Heart left ventricle (tissue), 16 donors: ENCODE measurements at regions not wholly inside any gene's neighbourhood (a gene's known extent, or its start where the extent isn't known, plus 50 kb on each side); places are given as distances from the start of the nearest gene placed in this dataset.
"Not testable (repeated sequence)": the region's sequence is repeated elsewhere in the genome, so short reads cannot be mapped to it uniquely, and the experiment has no call there.

Experiments
- ATAC-seq, 4 donors: fragments of 200-7000 bp; cut with Tn5 transposase; one replicate each; pipeline ENCODE4 v1.9.1; 2020 to 2022; ENCODE audit warnings: moderate library complexity in 4 of 4, mild to moderate bottlenecking in 3 of 4, moderate number of reproducible peaks in 1 of 4
- DNase-seq, 5 donors: peaks; one replicate each; pipeline ENCODE4 v3.0.0-alpha.2; 2020
- H3K27ac ChIP-seq, 12 donors: fragments of 200-600 bp; sonication (generic) in 4 of 12; one replicate each; pipeline versions ENCODE4 v1.5.0 to v1.8.0; 2016 to 2022; ENCODE audit warnings: mild to moderate bottlenecking in 2 of 12
- H3K27me3 ChIP-seq, 9 donors: fragments of 200-600 bp; sonication (generic) in 2 of 9; one replicate each; pipeline versions ENCODE4 v1.5.1 to v1.8.0; 2016 to 2022; ENCODE audit warnings: mild to moderate bottlenecking in 3 of 9
- H3K36me3 ChIP-seq, 9 donors: fragments of 200-600 bp; sonication (generic) in 2 of 9; one replicate each; pipeline versions ENCODE4 v1.5.0 to v1.8.0; 2018 to 2022; ENCODE audit warnings: mild to moderate bottlenecking in 2 of 9
- H3K4me1 ChIP-seq, 12 donors: fragments of 200-600 bp; sonication (generic) in 4 of 12; one replicate each; pipeline versions ENCODE4 v1.5.0 to v1.8.0; 2016 to 2022; ENCODE audit warnings: mild to moderate bottlenecking in 3 of 12
- H3K4me3 ChIP-seq, 12 donors: fragments of 200-600 bp; sonication (generic) in 4 of 12; one replicate each; pipeline versions ENCODE4 v1.5.0 to v1.8.0; 2017 to 2022; ENCODE audit warnings: mild to moderate bottlenecking in 9 of 12, moderate library complexity in 4 of 12
- H3K9me3 ChIP-seq, 12 donors: fragments of 200-600 bp; sonication (generic) in 4 of 12; one replicate each; pipeline versions ENCODE4 v1.5.0 to v1.8.0; 2016 to 2022; ENCODE audit warnings: mild to moderate bottlenecking in 1 of 12
- CTCF ChIP-seq, 12 donors: fragments of 200-600 bp; sonication (generic) in 4 of 12; IDR thresholded peaks; one replicate each; pipeline versions ENCODE4 v1.5.0 to v1.8.0; 2018 to 2022; ENCODE audit warnings: antibody characterized with exemption in 12 of 12, mild to moderate bottlenecking in 5 of 12
- POLR2A ChIP-seq, 2 donors: fragments of 450-650 bp; IDR thresholded peaks; one replicate each; pipeline ENCODE4 v1.6.1; 2017; ENCODE audit warnings: antibody characterized with exemption in 2 of 2, mild to moderate bottlenecking in 2 of 2, moderate library complexity in 2 of 2
- WGBS, 4 donors: extraction: QIAGEN DNeasy Blood & Tissue Kit in 2 of 4; methylation state at CpG; one replicate each; pipeline versions ENCODE4 v1.1.5 to v1.1.7; 2013 to 2018; 5-methylcytosine and 5-hydroxymethylcytosine counted together
- intact Hi-C, 10 donors: fragments of 100-400 bp; cut with DNase I; formaldehyde crosslinking; loops; one replicate each; pipeline versions ENCODE4 v1.11.1 to v1.14.2; 2022
- donor health status: ischemic (EF 13 %, LVEDD 7.1; RV severe dilation, severe dysfunction).
- donor health status: healthy with polysubstance abuse.
- donor health status: DM: no; HTN: yes; CAD: no.
- donor health status: DM: no; HTN: no; CAD: no.
- donor health status: ischemic (EF 25% LVEDD 6.9; RV normal size, moderate dysfunction).
- donor health status: ischemic (EF 25% LVEDD 5.7; RV mildly dilated, moderate dysfunction).
- donor health status: healthy.
- donor health status: DM: yes; HTN: yes; CAD: no.
- donor health status: ischemic (EF 35%, LVEDD 5.7; RV mildly dilated, moderate dysfunction).
- donor health status: nonischemic (EF 11% LVEDD 7.7; RV severe dilation, severe dysfunction).
- donor health status: DM: yes; HTN: yes; CAD: no.
- donor health status: PGD.
- donor health status: ischemic (EF 29% LVEDD 5.4; RV normal size, mild dysfunction).
- donor health status: nonischemic (EF 23%, LVEDD 6.1; RV moderate dilation, normal function).

- intact Hi-C loops, result no loop called here
- DNase-seq (no peak), ATAC-seq (no peak)
- no peak for TF ChIP-seq CTCF (IDR thresholded peaks at IDR 0.05)
- no peak for TF ChIP-seq POLR2A (IDR thresholded peaks at IDR 0.05)
- Histone ChIP-seq H3K27me3 (no peaks in the 10 kb centered on the region), H3K27ac (no peak overlapping the region), H3K9me3 (no peaks in the 10 kb centered on the region), H3K36me3 (no peaks in the 10 kb centered on the region), H3K4me1 (no peaks in the 10 kb centered on the region), H3K4me3 (no peak overlapping the region)
These were observed 732.1 kb downstream of the MAT2B start for GRCh38 chr5:164237486-164237885.

GRCh38 chr5:164251781-164252180 is 746.4 kb downstream of the MAT2B start:
- H3K4me3 ChIP-seq, intact Hi-C loops, H3K9me3 ChIP-seq, DNase-seq, H3K27ac ChIP-seq, H3K36me3 ChIP-seq, H3K4me1 ChIP-seq, ATAC-seq, H3K27me3 ChIP-seq: not testable (repeated sequence)

- 88 to 95% (median 88%) methylated on average over 3 of the region's 3 CpGs for WGBS, 4 donors
- DNase-seq (no peak), ATAC-seq (no peak)
- Histone ChIP-seq H3K4me3 (no peak overlapping the region), H3K4me1 (no peaks in the 10 kb centered on the region), H3K36me3 (no peaks in the 10 kb centered on the region), H3K27me3 (no peaks in the 10 kb centered on the region), H3K9me3 (peaks cover 0 to 6% (median 0%) of the 10 kb centered on the region in 12 donors), H3K27ac (no peak overlapping the region)
- TF ChIP-seq POLR2A (IDR thresholded peaks at IDR 0.05) (no peak), CTCF (IDR thresholded peaks at IDR 0.05) (no peak)
- intact Hi-C loops, result no loop called here
These were observed 748.3 kb downstream of the MAT2B start for GRCh38 chr5:164253764-164254163.

GRCh38 chr5:164255598-164256213 is 750.3 kb downstream of the MAT2B start:
- DNase-seq (no peak), ATAC-seq (no peak)
- Histone ChIP-seq H3K9me3 (peaks cover 0 to 6% (median 0%) of the 10 kb centered on the region in 12 donors), H3K27ac (no peak overlapping the region), H3K4me3 (no peak overlapping the region), H3K4me1 (no peaks in the 10 kb centered on the region), H3K27me3 (no peaks in the 10 kb centered on the region), H3K36me3 (no peaks in the 10 kb centered on the region)
- intact Hi-C loops, result no loop called here
- TF ChIP-seq POLR2A (IDR thresholded peaks at IDR 0.05) (no peak), CTCF (IDR thresholded peaks at IDR 0.05) (no peak)
- WGBS, 4 donors, result 55 to 66% (median 62%) methylated on average over 3 of the region's 3 CpGs

GRCh38 chr5:164256351-164256750 is 750.9 kb downstream of the MAT2B start:
- Histone ChIP-seq H3K9me3 (peaks cover 0 to 6% (median 0%) of the 10 kb centered on the region in 12 donors), H3K27me3 (no peaks in the 10 kb centered on the region), H3K36me3 (no peaks in the 10 kb centered on the region), H3K27ac (no peak overlapping the region), H3K4me3 (no peak overlapping the region), H3K4me1 (no peaks in the 10 kb centered on the region)
- intact Hi-C loops, result no loop called here
- DNase-seq (no peak), ATAC-seq (no peak)
- TF ChIP-seq CTCF (IDR thresholded peaks at IDR 0.05) (no peak), POLR2A (IDR thresholded peaks at IDR 0.05) (no peak)
- WGBS, 4 donors, result 65 to 80% (median 76%) methylated on average over 1 of the region's 1 CpG
